Superior temporal gyrus (tissue), 1 donor: ENCODE measurements at regions not wholly inside any gene's neighbourhood (a gene's known extent, or its start where the extent isn't known, plus 50 kb on each side); places are given as distances from the start of the nearest gene placed in this dataset.

Experiments
- DNase-seq: peaks from one replicate; pipeline ENCODE4 v3.0.0-alpha.2; 2016; ENCODE audit errors: extremely low spot score

GRCh38 chr2:196248467-196249094 is 77.2 kb upstream of the STK17B start:
- no peak for DNase-seq

- DNase-seq = no peak
Measured at GRCh38 chr2:196249171-196249570, 77.8 kb upstream of the STK17B start.

GRCh38 chr2:196249860-196250259 is 78.5 kb upstream of the STK17B start:
- DNase-seq = no peak

- no peak for DNase-seq
Measured at GRCh38 chr2:196251132-196251531, 79.8 kb upstream of the STK17B start.

GRCh38 chr2:196252408-196253115 is 81.2 kb upstream of the STK17B start:
- DNase-seq = peak; percentile 36

GRCh38 chr2:196253116-196253480 is 81.7 kb upstream of the STK17B start:
- DNase-seq = peak; percentile 51

GRCh38 chr2:196256585-196256984 is 85.2 kb upstream of the STK17B start:
- DNase-seq = no peak

- no peak for DNase-seq
Measured at GRCh38 chr2:196257086-196257485, 85.7 kb upstream of the STK17B start.

GRCh38 chr2:196258407-196258806 is 87.0 kb upstream of the STK17B start:
- DNase-seq = no peak

- DNase-seq = no peak
Measured at GRCh38 chr2:196259507-196260481, 88.4 kb upstream of the STK17B start.

- DNase-seq = no peak
Measured at GRCh38 chr2:196260546-196260945, 89.2 kb upstream of the STK17B start.

GRCh38 chr2:196262606-196263005 is 91.2 kb upstream of the STK17B start:
- DNase-seq = no peak

GRCh38 chr2:196263181-196263747 is 91.9 kb upstream of the STK17B start:
- DNase-seq = no peak

- DNase-seq = no peak
Measured at GRCh38 chr2:196266351-196266750, 95.0 kb upstream of the STK17B start.

GRCh38 chr2:196266855-196267254 is 95.5 kb upstream of the STK17B start:
- DNase-seq = no peak

- DNase-seq = no peak
Measured at GRCh38 chr2:196268025-196268424, 96.6 kb upstream of the STK17B start.

GRCh38 chr2:196268538-196269338 is 97.4 kb upstream of the STK17B start:
- DNase-seq = no peak

- DNase-seq = no peak
Measured at GRCh38 chr2:196271795-196272194, 100.4 kb upstream of the STK17B start.

GRCh38 chr2:196274387-196274809 is 103.0 kb upstream of the STK17B start:
- peak; percentile 53 for DNase-seq

- no peak for DNase-seq
Measured at GRCh38 chr2:196275646-196276352, 104.4 kb upstream of the STK17B start.

- no peak for DNase-seq
Measured at GRCh38 chr2:196276421-196276820, 105.0 kb upstream of the STK17B start.
